CD4-positive, CD25-positive, alpha-beta regulatory T cell (primary cell): ENCODE measurements at regions not wholly inside any gene's neighbourhood (a gene's known extent, or its start where the extent isn't known, plus 50 kb on each side); places are given as distances from the start of the nearest gene placed in this dataset.
"Not testable (repeated sequence)": the region's sequence is repeated elsewhere in the genome, so short reads cannot be mapped to it uniquely, and the experiment has no call there.

Experiments
- ATAC-seq, 2 donors: fragments of 150-1000 bp; cut with Tn5 transposase; one replicate each; pipeline ENCODE4 v1.10.0; 2021; ENCODE audit warnings: low read depth in 2 of 2, moderate number of reproducible peaks in 2 of 2, moderate library complexity in 1 of 2
- DNase-seq, 3 donors: peaks; one replicate each; pipeline versions ENCODE4 v3.0.0 to v3.0.0-alpha.2; 2012 to 2022; ENCODE audit warnings: mixed read lengths in 1 of 3
- H3K27ac ChIP-seq: one replicate; pipeline ENCODE4 v1.7.0; 2013; ENCODE audit warnings: mild to moderate bottlenecking, low read length; ENCODE audit not compliant: insufficient read depth, poor library complexity, severe bottlenecking
- H3K27me3 ChIP-seq: one replicate; pipeline ENCODE4 v1.7.0; 2013; ENCODE audit warnings: low read length; ENCODE audit not compliant: control insufficient read depth, insufficient read depth
- H3K36me3 ChIP-seq: one replicate; pipeline ENCODE4 v1.7.0; 2013; ENCODE audit warnings: mild to moderate bottlenecking, low read length, moderate library complexity; ENCODE audit not compliant: control insufficient read depth, insufficient read depth
- H3K4me1 ChIP-seq: 2 replicates; pipeline ENCODE4 v1.7.0; 2013; ENCODE audit warnings: mild to moderate bottlenecking, low read length; ENCODE audit not compliant: insufficient read depth, control insufficient read depth, poor library complexity, severe bottlenecking
- H3K4me3 ChIP-seq: one replicate; pipeline ENCODE4 v1.7.0; 2013; ENCODE audit warnings: low read depth, mild to moderate bottlenecking, low read length, moderate library complexity
- H3K9me3 ChIP-seq, 2 experiments: 1 replicate in 1 of 2; 2 replicates in 1 of 2; pipeline ENCODE4 v1.7.0; 2013; ENCODE audit warnings: low read length in 2 of 2, mild to moderate bottlenecking in 1 of 2, moderate library complexity in 1 of 2; ENCODE audit not compliant: control insufficient read depth in 2 of 2
- H3K27ac Mint-ChIP-seq, 3 donors: one replicate each; pipeline ENCODE4 v1.8.0; 2020 to 2022; ENCODE audit warnings: mild to moderate bottlenecking in 3 of 3, mixed read lengths in 3 of 3, moderate library complexity in 2 of 3
- H3K27me3 Mint-ChIP-seq: one replicate; pipeline ENCODE4 v1.8.0; 2022; ENCODE audit warnings: mild to moderate bottlenecking, mixed read lengths
- H3K36me3 Mint-ChIP-seq: one replicate; pipeline ENCODE4 v1.8.0; 2020; ENCODE audit warnings: mixed read lengths
- H3K4me1 Mint-ChIP-seq, 4 donors: one replicate each; pipeline ENCODE4 v1.8.0; 2020 to 2022; ENCODE audit warnings: mixed read lengths in 4 of 4, mild to moderate bottlenecking in 1 of 4
- H3K4me3 Mint-ChIP-seq, 4 donors: one replicate each; pipeline ENCODE4 v1.8.0; 2020 to 2022; ENCODE audit warnings: mild to moderate bottlenecking in 4 of 4, mixed read lengths in 4 of 4, moderate library complexity in 3 of 4
- H3K9me3 Mint-ChIP-seq, 7 donors: one replicate each; pipeline ENCODE4 v1.8.0; 2020 to 2022; ENCODE audit warnings: mixed read lengths in 7 of 7, mild to moderate bottlenecking in 3 of 7, moderate library complexity in 2 of 7

GRCh38 chr4:67328018-67328278 lies 217.4 kb downstream of the CENPC start:
- no peak overlapping the region for H3K4me3 ChIP-seq
- no peak overlapping the region for H3K27ac ChIP-seq
- DNase-seq (no peak), ATAC-seq (no peak)
- H3K36me3 Mint-ChIP-seq = no peaks in the 10 kb centered on the region
- H3K27ac Mint-ChIP-seq = no peak overlapping the region
- peaks cover 10% of the 10 kb centered on the region for H3K27me3 Mint-ChIP-seq
- no peaks in the 10 kb centered on the region for H3K9me3 ChIP-seq
- H3K4me1 Mint-ChIP-seq = peaks cover 0 to 4% (median 1%) of the 10 kb centered on the region in 4 donors
- no peak overlapping the region for H3K4me3 Mint-ChIP-seq
- no peaks in the 10 kb centered on the region for H3K9me3 Mint-ChIP-seq
- no peaks in the 10 kb centered on the region for H3K4me1 ChIP-seq
- peaks cover 6% of the 10 kb centered on the region for H3K27me3 ChIP-seq
- H3K36me3 ChIP-seq = no peaks in the 10 kb centered on the region

- ATAC-seq = peak; percentile 46 to 76
- Histone ChIP-seq H3K36me3 (no peaks in the 10 kb centered on the region), H3K27ac (no peak overlapping the region), H3K4me3 (no peak overlapping the region), H3K9me3 (no peaks in the 10 kb centered on the region), H3K27me3 (peaks cover 6% of the 10 kb centered on the region), H3K4me1 (no peaks in the 10 kb centered on the region)
- DNase-seq = peak in 2 of 3 donors; percentile 35 to 61
- Mint-ChIP-seq H3K36me3 (no peaks in the 10 kb centered on the region), H3K27ac (no peak overlapping the region), H3K27me3 (peaks cover 5% of the 10 kb centered on the region), H3K9me3 (no peaks in the 10 kb centered on the region), H3K4me3 (no peak overlapping the region), H3K4me1 (peaks cover 0 to 4% (median 1%) of the 10 kb centered on the region in 4 donors)
Observed at GRCh38 chr4:67327245-67328017, 217.9 kb downstream of the CENPC start.

GRCh38 chr4:67325791-67326190 lies 219.5 kb downstream of the CENPC start:
- DNase-seq = no peak
- Histone ChIP-seq H3K36me3 (no peaks in the 10 kb centered on the region), H3K4me3 (no peak overlapping the region), H3K27ac (no peak overlapping the region), H3K4me1 (no peaks in the 10 kb centered on the region), H3K27me3 (peaks cover 6% of the 10 kb centered on the region), H3K9me3 (no peaks in the 10 kb centered on the region)
- no peak overlapping the region for H3K27ac Mint-ChIP-seq
- peaks cover 0 to 4% (median 1%) of the 10 kb centered on the region in 4 donors for H3K4me1 Mint-ChIP-seq
- H3K27me3 Mint-ChIP-seq = peaks cover 4% of the 10 kb centered on the region
- no peak overlapping the region for H3K4me3 Mint-ChIP-seq
- H3K9me3 Mint-ChIP-seq = no peaks in the 10 kb centered on the region
- ATAC-seq = no peak
- H3K36me3 Mint-ChIP-seq = no peaks in the 10 kb centered on the region

GRCh38 chr4:67320645-67321044 lies 224.7 kb downstream of the CENPC start:
- no peaks in the 10 kb centered on the region for H3K4me1 ChIP-seq
- H3K9me3 ChIP-seq = no peaks in the 10 kb centered on the region
- Mint-ChIP-seq H3K27ac (no peak overlapping the region), H3K9me3 (peaks cover 0 to 2% (median 0%) of the 10 kb centered on the region in 7 donors), H3K27me3 (no peaks in the 10 kb centered on the region), H3K36me3 (no peaks in the 10 kb centered on the region), H3K4me1 (no peaks in the 10 kb centered on the region), H3K4me3 (no peak overlapping the region)
- no peaks in the 10 kb centered on the region for H3K36me3 ChIP-seq
- ATAC-seq (no peak), DNase-seq (no peak)
- no peaks in the 10 kb centered on the region for H3K27me3 ChIP-seq
- H3K27ac ChIP-seq = no peak overlapping the region
- no peak overlapping the region for H3K4me3 ChIP-seq

GRCh38 chr4:67319607-67320006 lies 225.7 kb downstream of the CENPC start:
- H3K4me3 Mint-ChIP-seq, H3K4me1 Mint-ChIP-seq, H3K36me3 ChIP-seq, H3K9me3 Mint-ChIP-seq, H3K4me1 ChIP-seq, H3K27ac ChIP-seq, H3K27me3 Mint-ChIP-seq, ATAC-seq, H3K27ac Mint-ChIP-seq, H3K4me3 ChIP-seq, H3K27me3 ChIP-seq, H3K9me3 ChIP-seq, H3K36me3 Mint-ChIP-seq, DNase-seq: not testable (repeated sequence)

GRCh38 chr4:67300497-67301185 lies 244.7 kb downstream of the CENPC start:
- H3K9me3 Mint-ChIP-seq, H3K36me3 Mint-ChIP-seq, H3K27ac Mint-ChIP-seq, H3K27me3 Mint-ChIP-seq, H3K36me3 ChIP-seq, H3K27ac ChIP-seq, H3K4me3 ChIP-seq, H3K4me3 Mint-ChIP-seq, H3K4me1 ChIP-seq, H3K4me1 Mint-ChIP-seq, H3K9me3 ChIP-seq, ATAC-seq, DNase-seq, H3K27me3 ChIP-seq: not testable (repeated sequence)

- DNase-seq (no peak), ATAC-seq (no peak)
- Mint-ChIP-seq H3K27me3 (no peaks in the 10 kb centered on the region), H3K4me3 (no peak overlapping the region), H3K9me3 (peaks cover 0 to 3% (median 0%) of the 10 kb centered on the region in 7 donors), H3K27ac (no peak overlapping the region), H3K36me3 (no peaks in the 10 kb centered on the region), H3K4me1 (no peaks in the 10 kb centered on the region)
- Histone ChIP-seq H3K4me1 (no peaks in the 10 kb centered on the region), H3K27ac (no peak overlapping the region), H3K27me3 (no peaks in the 10 kb centered on the region), H3K9me3 (no peaks in the 10 kb centered on the region), H3K36me3 (no peaks in the 10 kb centered on the region), H3K4me3 (no peak overlapping the region)
Observed at GRCh38 chr4:67292636-67293035, 252.7 kb downstream of the CENPC start.

- Histone ChIP-seq H3K9me3 (no peaks in the 10 kb centered on the region), H3K27me3 (no peaks in the 10 kb centered on the region), H3K4me1 (no peaks in the 10 kb centered on the region), H3K36me3 (no peaks in the 10 kb centered on the region), H3K27ac (no peak overlapping the region), H3K4me3 (no peak overlapping the region)
- H3K4me3 Mint-ChIP-seq = no peak overlapping the region
- no peaks in the 10 kb centered on the region for H3K36me3 Mint-ChIP-seq
- peaks cover 0 to 3% (median 0%) of the 10 kb centered on the region in 7 donors for H3K9me3 Mint-ChIP-seq
- DNase-seq (no peak), ATAC-seq (no peak)
- no peaks in the 10 kb centered on the region for H3K27me3 Mint-ChIP-seq
- H3K4me1 Mint-ChIP-seq = no peaks in the 10 kb centered on the region
- no peak overlapping the region for H3K27ac Mint-ChIP-seq
Observed at GRCh38 chr4:67292045-67292444, 253.3 kb downstream of the CENPC start.
